GM10266 (cell line): ENCODE measurements at regions not wholly inside any gene's neighbourhood (a gene's known extent, or its start where the extent isn't known, plus 50 kb on each side); places are given as distances from the start of the nearest gene placed in this dataset.

ENCODE experiments used
- DNase-seq: peaks from one replicate; pipeline ENCODE4 v3.0.0; 2012; ENCODE audit errors: extremely low spot score
- CTCF ChIP-seq: IDR thresholded peaks from 2 replicates; pipeline ENCODE4 v1.5.1; 2012; ENCODE audit warnings: mild to moderate bottlenecking, low read depth; ENCODE audit not compliant: control insufficient read depth, insufficient read depth; ENCODE audit errors: missing control alignments

- no peak for TF ChIP-seq CTCF
- DNase-seq: no peak
Observed at GRCh38 chr22:47582067-47582466, 819.6 kb downstream of the TBC1D22A start.

- DNase-seq: no peak
- TF ChIP-seq CTCF: no peak
Observed at GRCh38 chr22:47580121-47580520, 817.7 kb downstream of the TBC1D22A start.

GRCh38 chr22:47576908-47577307 lies 814.5 kb downstream of the TBC1D22A start:
- DNase-seq: no peak
- TF ChIP-seq CTCF: no peak

DNA sequence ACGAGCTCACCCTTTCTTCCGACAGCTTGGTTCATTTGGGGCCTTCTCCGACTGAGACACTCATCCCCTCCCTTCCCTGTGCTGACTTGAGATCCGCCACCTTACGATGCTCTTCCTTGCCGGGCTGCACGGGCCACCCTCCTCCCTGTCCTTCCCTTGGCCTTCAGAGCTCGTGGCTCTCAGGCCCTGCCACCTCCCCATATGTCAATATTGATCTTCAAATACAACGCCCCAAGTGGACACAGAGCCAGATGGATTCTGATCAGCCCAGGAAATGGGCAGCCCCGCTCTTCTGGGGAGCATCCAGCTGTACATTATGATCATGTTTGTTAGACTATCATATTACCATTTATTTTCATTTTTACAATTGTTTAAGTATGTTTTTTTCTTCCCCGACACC lies 812.8 kb downstream of the TBC1D22A start:
- no peak for DNase-seq

GRCh38 chr22:47574556-47574955 lies 812.1 kb downstream of the TBC1D22A start:
- DNase-seq: no peak
- TF ChIP-seq CTCF: no peak

More for the DNA sequence above, 812.8 kb downstream of the TBC1D22A start:
- TF ChIP-seq CTCF: no peak

DNA sequence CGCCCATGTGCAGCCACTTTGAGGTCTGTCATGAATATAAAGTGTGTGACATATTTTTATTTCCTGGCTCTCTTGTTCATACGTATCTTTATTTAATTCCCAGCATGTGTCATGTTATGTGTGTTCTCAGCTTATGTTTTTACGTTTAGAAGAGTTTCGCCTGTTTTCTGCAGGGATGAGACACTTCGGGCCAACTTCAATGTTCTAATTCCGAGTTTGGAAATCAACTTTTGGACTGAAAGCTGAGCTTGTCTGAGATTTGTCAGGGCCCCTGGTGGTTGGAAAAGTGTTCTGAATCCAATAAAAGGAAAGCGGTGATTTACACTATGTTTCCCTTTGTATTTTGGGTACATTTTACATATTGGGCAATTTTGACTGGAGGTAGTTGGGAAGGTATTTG lies 810.7 kb downstream of the TBC1D22A start:
- no peak for DNase-seq
- TF ChIP-seq CTCF: no peak

- DNase-seq: no peak
- TF ChIP-seq CTCF: no peak
Observed at GRCh38 chr22:47572443-47572842, 810.0 kb downstream of the TBC1D22A start.
